HEK293 (cell line): ENCODE measurements at regions not wholly inside any gene's neighbourhood (a gene's known extent, or its start where the extent isn't known, plus 50 kb on each side); places are given as distances from the start of the nearest gene placed in this dataset.

Experiments used
- ATF2 ChIP-seq: fragments of 450-650 bp; formaldehyde crosslinking; IDR thresholded peaks from 2 replicates; pipeline ENCODE4 v1.5.1; 2016; ENCODE audit warnings: missing biosample characterization, missing genetic modification characterization, low read depth
- CTCF ChIP-seq: fragments of 450-650 bp; formaldehyde crosslinking; IDR thresholded peaks from 2 replicates; pipeline ENCODE4 v1.5.1; 2016; ENCODE audit warnings: missing biosample characterization, missing genetic modification characterization
- YY1 ChIP-seq: fragments of 450-650 bp; formaldehyde crosslinking; IDR thresholded peaks from 2 replicates; pipeline ENCODE4 v1.5.1; 2018; ENCODE audit warnings: missing biosample characterization, missing genetic modification characterization
- ZBTB49 ChIP-seq: fragments of 450-650 bp; formaldehyde crosslinking; IDR thresholded peaks from 2 replicates; pipeline ENCODE4 v1.5.1; 2016; ENCODE audit warnings: missing biosample characterization, missing genetic modification characterization, low read depth
- ZNF580 ChIP-seq: fragments of 450-650 bp; formaldehyde crosslinking; IDR thresholded peaks from 2 replicates; pipeline ENCODE4 v1.5.1; 2016; ENCODE audit warnings: missing biosample characterization, missing genetic modification characterization

GRCh38 chr4:75172551-75172950 is 239.6 kb downstream of the PARM1 start:
- no peak for TF ChIP-seq ATF2
- TF ChIP-seq ZBTB49 (tag by site-specific recombination) = no peak
- no peak for TF ChIP-seq CTCF (tag by site-specific recombination)
- no peak for TF ChIP-seq YY1
- no peak for TF ChIP-seq ZNF580 (tag by site-specific recombination)
